GM23338 (cell line): ENCODE measurements at regions not wholly inside any gene's neighbourhood (a gene's known extent, or its start where the extent isn't known, plus 50 kb on each side); places are given as distances from the start of the nearest gene placed in this dataset.

Experiments
- ATAC-seq: fragments of 200-7000 bp; cut with Tn5 transposase; 3 replicates; pipeline ENCODE4 v1.9.1; 2020
- DNase-seq: peaks from one replicate; pipeline ENCODE4 v3.0.0-alpha.2; 2015; ENCODE audit warnings: low spot score
- H2AFZ ChIP-seq: fragments of 200-600 bp; sonication (generic); 2 replicates; pipeline ENCODE4 v1.8.0; 2016; ENCODE audit warnings: antibody characterized with exemption, mild to moderate bottlenecking, moderate library complexity
- H3F3A ChIP-seq: fragments of 200-600 bp; sonication (generic); replicated peaks from 2 replicates; pipeline ENCODE4 v1.8.0; 2017; ENCODE audit warnings: antibody characterized with exemption, mixed run types, low read depth
- H3K27ac ChIP-seq: fragments of 200-600 bp; sonication (generic); 2 replicates; pipeline ENCODE4 v1.6.1; 2016; ENCODE audit warnings: low read depth
- H3K27me3 ChIP-seq: fragments of 200-600 bp; sonication (generic); 2 replicates; pipeline ENCODE4 v1.8.0; 2016; ENCODE audit warnings: mild to moderate bottlenecking, mixed run types, moderate library complexity; ENCODE audit not compliant: insufficient read depth
- H3K36me3 ChIP-seq: fragments of 200-600 bp; sonication (generic); 2 replicates; pipeline ENCODE4 v1.8.0; 2016; ENCODE audit warnings: mild to moderate bottlenecking; ENCODE audit not compliant: insufficient read depth
- H3K4me1 ChIP-seq: fragments of 200-600 bp; sonication (generic); 2 replicates; pipeline ENCODE4 v1.8.0; 2016; ENCODE audit warnings: mild to moderate bottlenecking, moderate library complexity; ENCODE audit not compliant: insufficient read depth
- H3K4me2 ChIP-seq: fragments of 200-600 bp; sonication (generic); 2 replicates; pipeline ENCODE4 v1.7.1; 2017; ENCODE audit warnings: mixed run types
- H3K4me3 ChIP-seq: fragments of 200-600 bp; sonication (generic); 2 replicates; pipeline ENCODE4 v1.6.1; 2016; ENCODE audit warnings: mixed run types
- H3K79me2 ChIP-seq: fragments of 200-600 bp; sonication (generic); replicated peaks from 2 replicates; pipeline ENCODE4 v1.8.0; 2017; ENCODE audit warnings: mild to moderate bottlenecking; ENCODE audit not compliant: insufficient read depth
- H3K9me2 ChIP-seq: fragments of 200-600 bp; sonication (generic); 2 replicates; pipeline ENCODE4 v1.8.0; 2017; ENCODE audit not compliant: insufficient read depth
- H4K20me1 ChIP-seq: fragments of 200-600 bp; sonication (generic); replicated peaks from 2 replicates; pipeline ENCODE4 v1.8.0; 2017; ENCODE audit warnings: mild to moderate bottlenecking; ENCODE audit not compliant: insufficient read depth
- H3K27ac Mint-ChIP-seq: 2 replicates; pipeline ENCODE4 v1.8.0; 2020; ENCODE audit warnings: inconsistent platforms, mild to moderate bottlenecking, moderate library complexity, mixed read lengths
- H3K27me3 Mint-ChIP-seq: 3 replicates; pipeline ENCODE4 v1.8.0; 2022; ENCODE audit warnings: low read depth, mild to moderate bottlenecking, moderate library complexity, mixed read lengths, inconsistent platforms; ENCODE audit not compliant: insufficient read depth, poor library complexity
- H3K36me3 Mint-ChIP-seq: 3 replicates; pipeline ENCODE4 v1.8.0; 2021; ENCODE audit warnings: low read depth, mild to moderate bottlenecking, inconsistent platforms, moderate library complexity, mixed read lengths
- H3K4me1 Mint-ChIP-seq: 3 replicates; pipeline ENCODE4 v1.8.0; 2020; ENCODE audit warnings: mild to moderate bottlenecking, inconsistent platforms, mixed read lengths
- H3K4me3 Mint-ChIP-seq: 3 replicates; pipeline ENCODE4 v1.8.0; 2021; ENCODE audit warnings: moderate library complexity, mild to moderate bottlenecking, inconsistent platforms, mixed read lengths
- H3K9me3 Mint-ChIP-seq: 3 replicates; pipeline ENCODE4 v1.8.0; 2020; ENCODE audit warnings: moderate library complexity, mild to moderate bottlenecking, inconsistent platforms, mixed read lengths
- CTCF ChIP-seq, 2 experiments: fragments of 200-600 bp in 1 of 2; sonication (generic) in 1 of 2; conservative IDR thresholded peaks; 2 replicates each; pipeline versions ENCODE4 v1.5.1 to v1.6.1; 2016 to 2017; ENCODE audit warnings: antibody characterized with exemption in 2 of 2, low read depth in 2 of 2, mild to moderate bottlenecking in 2 of 2, moderate library complexity in 1 of 2
- EZH2phosphoT487 ChIP-seq: fragments of 200-600 bp; sonication (generic); IDR thresholded peaks from one replicate; pipeline ENCODE4 v1.8.1; 2018; ENCODE audit warnings: antibody characterized with exemption; ENCODE audit not compliant: unreplicated experiment
- NANOG ChIP-seq: IDR thresholded peaks from 2 replicates; pipeline ENCODE4 v1.6.1; 2016; ENCODE audit warnings: antibody characterized with exemption, borderline replicate concordance
- POLR2AphosphoS5 ChIP-seq: IDR thresholded peaks from 2 replicates; pipeline ENCODE4 v1.6.1; 2016; ENCODE audit warnings: antibody characterized with exemption, low read depth
- REST ChIP-seq: IDR thresholded peaks from one replicate; pipeline ENCODE4 v1.6.1; 2018; ENCODE audit warnings: antibody characterized with exemption; ENCODE audit not compliant: unreplicated experiment
- STAT1 ChIP-seq: IDR thresholded peaks from one replicate; pipeline ENCODE4 v1.6.1; 2016; ENCODE audit warnings: antibody characterized with exemption; ENCODE audit not compliant: unreplicated experiment
- ZNF114 ChIP-seq: fragments of 250-450 bp; sonication (Bioruptor Pico); IDR thresholded peaks from 2 replicates; pipeline ENCODE4 v1.5.0; 2020; ENCODE audit warnings: mild to moderate bottlenecking, moderate library complexity
- ZNF462 ChIP-seq: fragments of 250-450 bp; sonication (Bioruptor Pico); IDR thresholded peaks from 2 replicates; pipeline ENCODE4 v1.5.0; 2020; ENCODE audit warnings: mild to moderate bottlenecking, moderate library complexity

- no peaks in the 10 kb centered on the region for H3K27me3 ChIP-seq
- Mint-ChIP-seq H3K4me3 (no peak overlapping the region), H3K27me3 (no peaks in the 10 kb centered on the region), H3K36me3 (peaks cover 10% of the 10 kb centered on the region; the same call in 2 of the 3 replicates), H3K27ac (no peak overlapping the region), H3K4me1 (peaks cover 4% of the 10 kb centered on the region; the same call in 1 of the 3 replicates), H3K9me3 (peaks cover 23% of the 10 kb centered on the region)
- H3F3A ChIP-seq, result no peaks in the 10 kb centered on the region
- no peaks in the 10 kb centered on the region for H4K20me1 ChIP-seq
- H3K27ac ChIP-seq, result no peak overlapping the region
- H2AFZ ChIP-seq, result no peak overlapping the region
- TF ChIP-seq ZNF114 (CRISPR knock-in tag), result no peak
- ATAC-seq, result no peak
- H3K4me2 ChIP-seq, result no peak overlapping the region
- no peaks in the 10 kb centered on the region for H3K4me1 ChIP-seq
- 0 out of 2 replicates have a peak, but pooled peaks cover 2% of the 10 kb centered on the region for H3K9me2 ChIP-seq
- DNase-seq, result no peak
- H3K36me3 ChIP-seq, result no peaks in the 10 kb centered on the region
- no peak overlapping the region for H3K4me3 ChIP-seq
- no peaks in the 10 kb centered on the region for H3K79me2 ChIP-seq
Measured at GRCh38 chr6:140237251-140237650, 862.8 kb upstream of the CITED2 start.

GRCh38 chr6:140236732-140237131, 862.3 kb upstream of the CITED2 start:
- no peaks in the 10 kb centered on the region for H3K27me3 ChIP-seq
- H3K4me3 ChIP-seq, result no peak overlapping the region
- H3K9me2 ChIP-seq, result 0 out of 2 replicates have a peak, but pooled peaks cover 2% of the 10 kb centered on the region
- DNase-seq, result no peak
- no peaks in the 10 kb centered on the region for H3K27me3 Mint-ChIP-seq
- TF ChIP-seq POLR2AphosphoS5 (no peak), EZH2phosphoT487 (no peak), ZNF462 (CRISPR knock-in tag) (no peak), CTCF (conservative IDR thresholded peaks at IDR 0.05; ENCODE audit: low read depth in 2 of 2) (no peak), REST (no peak), ZNF114 (CRISPR knock-in tag) (no peak), STAT1 (no peak), NANOG (no peak)
- H3K27ac ChIP-seq, result no peak overlapping the region
- H2AFZ ChIP-seq, result no peak overlapping the region
- H3K4me2 ChIP-seq, result no peak overlapping the region
- H3K27ac Mint-ChIP-seq, result no peak overlapping the region
- no peaks in the 10 kb centered on the region for H3F3A ChIP-seq
- no peaks in the 10 kb centered on the region for H3K4me1 ChIP-seq
- ATAC-seq, result no peak
- no peaks in the 10 kb centered on the region for H4K20me1 ChIP-seq
- peaks cover 4% of the 10 kb centered on the region; the same call in 1 of the 3 replicates for H3K4me1 Mint-ChIP-seq
- peaks cover 27% of the 10 kb centered on the region for H3K9me3 Mint-ChIP-seq
- peaks cover 13% of the 10 kb centered on the region; the same call in 2 of the 3 replicates for H3K36me3 Mint-ChIP-seq
- H3K79me2 ChIP-seq, result no peaks in the 10 kb centered on the region
- no peaks in the 10 kb centered on the region for H3K36me3 ChIP-seq
- no peak overlapping the region for H3K4me3 Mint-ChIP-seq
